ENCODE measurements at regions not wholly inside any gene's neighbourhood (a gene's known extent, or its start where the extent isn't known, plus 50 kb on each side); places are given as distances from the start of the nearest gene placed in this dataset.

GRCh38 chr3:74842649-74843048, 228.2 kb upstream of the CNTN3 start:
- Mint-ChIP-seq H3K36me3 (ENCODE audit: insufficient read depth in 1 of 3, low read depth in 3 of 3) (no peaks in the 10 kb centered on the region), H3K27ac (no peak overlapping the region), H3K4me3 (no peak overlapping the region), H3K27me3 (ENCODE audit: low read depth) (no peaks in the 10 kb centered on the region), H3K9me3 (no peaks in the 10 kb centered on the region), H3K4me1 (peaks cover 10% of the 10 kb centered on the region in 2 experiments; a peak in 3 of 4 replicates)
- Histone ChIP-seq H3T11ph (ENCODE audit: low read length) (no peak overlapping the region), H3K79me1 (ENCODE audit: insufficient read depth, low read depth, low read length, poor library complexity, severe bottlenecking) (no peaks in the 10 kb centered on the region), H2BK15ac (ENCODE audit: low read depth, low read length) (no peak overlapping the region), H3K14ac (ENCODE audit: insufficient read depth, low read length) (no peak overlapping the region), H3K9me3 (ENCODE audit: control insufficient read depth, low read depth, low read length) (no peaks in the 10 kb centered on the region), H3K9ac (ENCODE audit: extremely low read depth, insufficient read length, low read length) (no peak overlapping the region), H2BK5ac (ENCODE audit: insufficient read length, low read length) (no peak overlapping the region), H3K27ac (ENCODE audit: insufficient read length, low read depth, low read length) (no peak overlapping the region), H2AFZ (ENCODE audit: low read length) (no peak overlapping the region), H3K18ac (ENCODE audit: insufficient read length, low read depth, low read length) (no peak overlapping the region), H4K91ac (ENCODE audit: insufficient read length, low read depth, low read length) (no peak overlapping the region), H4K20me1 (ENCODE audit: control insufficient read depth, insufficient read depth, insufficient read length) (no peaks in the 10 kb centered on the region), H3K23me2 (ENCODE audit: insufficient read length, low read depth, low read length, poor library complexity, severe bottlenecking) (no peaks in the 10 kb centered on the region), H3K4me1 (ENCODE audit: insufficient read depth, low read length) (no peaks in the 10 kb centered on the region; the same call in 1 of the 2 replicates), H3K79me2 (ENCODE audit: insufficient read depth, low read length) (no peaks in the 10 kb centered on the region), H2BK12ac (ENCODE audit: insufficient read length, low read depth, low read length) (no peak overlapping the region), H3K56ac (ENCODE audit: insufficient read length, low read depth, low read length) (no peak overlapping the region), H2BK120ac (ENCODE audit: low read depth, low read length, poor library complexity, severe bottlenecking) (no peak overlapping the region), H4K8ac (replicated peaks; ENCODE audit: insufficient read length, low read depth, low read length) (no peak overlapping the region), H3K4me2 (ENCODE audit: insufficient read depth, insufficient read length, low read length) (no peak overlapping the region), H4K5ac (ENCODE audit: insufficient read length, low read depth, low read length) (no peak overlapping the region), H3K4ac (ENCODE audit: low read depth, low read length) (no peak overlapping the region), H2BK20ac (ENCODE audit: low read depth, low read length, poor library complexity, severe bottlenecking) (no peak overlapping the region), H3K23ac (ENCODE audit: insufficient read length, low read depth, low read length) (no peak overlapping the region), H3K27me3 (ENCODE audit: insufficient read depth, low read length) (no peaks in the 10 kb centered on the region), H2AK5ac (ENCODE audit: insufficient read length, low read length) (no peak overlapping the region)
- no peak for DNase-seq
- TF ChIP-seq CTCF (conservative IDR thresholded peaks at IDR 0.05): no peak
- WGBS (ENCODE audit: extremely low coverage, insufficient read length, low lambda C conversion rate): no CpG with 5 or more reads among the region's 2 CpGs

Measured in H9 (cell line).